PC-9 (cell line): ENCODE measurements at regions not wholly inside any gene's neighbourhood (a gene's known extent, or its start where the extent isn't known, plus 50 kb on each side); places are given as distances from the start of the nearest gene placed in this dataset.

Experiments used
- EZH2 ChIP-seq: fragments of 200-600 bp; sonication (generic); IDR thresholded peaks from 2 replicates; pipeline ENCODE4 v1.8.0; 2017; ENCODE audit warnings: antibody characterized with exemption, low read depth
- TF ChIP-seq, protein P1 (sequence below): fragments of 200-600 bp; sonication (generic); conservative IDR thresholded peaks from 2 replicates; pipeline ENCODE4 v1.6.1; 2017; ENCODE audit warnings: mixed run types, antibody characterized with exemption, mild to moderate bottlenecking, moderate library complexity

DNA sequence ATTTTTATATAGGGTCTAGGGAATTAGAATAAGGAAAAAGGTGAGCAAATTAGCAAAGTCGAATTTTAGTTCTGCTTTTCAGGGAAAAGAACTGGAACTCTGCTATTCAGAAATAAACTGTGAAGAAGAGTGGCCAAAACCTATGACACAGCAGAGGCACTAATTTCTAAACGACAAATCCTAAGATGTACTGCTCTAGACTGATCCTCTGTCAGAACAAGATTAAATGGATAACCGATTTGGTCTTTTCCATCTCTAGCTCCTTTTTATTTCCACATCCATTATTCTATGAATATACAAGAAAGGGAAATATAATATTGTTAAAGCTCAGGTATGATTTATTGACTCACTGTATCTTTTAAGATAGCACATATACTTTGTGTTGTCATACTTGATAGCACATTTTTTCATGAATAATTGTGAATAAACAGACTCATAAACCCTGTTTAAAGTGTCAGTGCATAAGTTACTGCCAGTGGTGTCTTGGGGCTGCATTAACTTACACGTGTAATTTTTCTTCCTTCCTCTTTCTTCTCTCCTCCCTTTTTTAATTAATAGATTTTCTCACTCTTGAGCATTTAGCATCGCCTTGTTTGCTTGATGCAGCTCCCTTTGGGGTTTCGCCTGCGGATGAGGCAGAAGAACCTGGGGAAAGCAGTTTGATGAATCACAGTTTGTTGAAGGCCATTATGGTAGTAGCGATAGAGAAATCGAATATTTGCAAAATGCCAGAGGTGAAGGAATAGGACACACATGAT is 496.6 kb downstream of the ADGRL2 start:
- TF ChIP-seq, protein P1, sequence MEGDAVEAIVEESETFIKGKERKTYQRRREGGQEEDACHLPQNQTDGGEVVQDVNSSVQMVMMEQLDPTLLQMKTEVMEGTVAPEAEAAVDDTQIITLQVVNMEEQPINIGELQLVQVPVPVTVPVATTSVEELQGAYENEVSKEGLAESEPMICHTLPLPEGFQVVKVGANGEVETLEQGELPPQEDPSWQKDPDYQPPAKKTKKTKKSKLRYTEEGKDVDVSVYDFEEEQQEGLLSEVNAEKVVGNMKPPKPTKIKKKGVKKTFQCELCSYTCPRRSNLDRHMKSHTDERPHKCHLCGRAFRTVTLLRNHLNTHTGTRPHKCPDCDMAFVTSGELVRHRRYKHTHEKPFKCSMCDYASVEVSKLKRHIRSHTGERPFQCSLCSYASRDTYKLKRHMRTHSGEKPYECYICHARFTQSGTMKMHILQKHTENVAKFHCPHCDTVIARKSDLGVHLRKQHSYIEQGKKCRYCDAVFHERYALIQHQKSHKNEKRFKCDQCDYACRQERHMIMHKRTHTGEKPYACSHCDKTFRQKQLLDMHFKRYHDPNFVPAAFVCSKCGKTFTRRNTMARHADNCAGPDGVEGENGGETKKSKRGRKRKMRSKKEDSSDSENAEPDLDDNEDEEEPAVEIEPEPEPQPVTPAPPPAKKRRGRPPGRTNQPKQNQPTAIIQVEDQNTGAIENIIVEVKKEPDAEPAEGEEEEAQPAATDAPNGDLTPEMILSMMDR = no peak
- TF ChIP-seq EZH2 = no peak
